ENCODE measurements at regions not wholly inside any gene's neighbourhood (a gene's known extent, or its start where the extent isn't known, plus 50 kb on each side); places are given as distances from the start of the nearest gene placed in this dataset.

- TF ChIP-seq SNRNP70 (optimal IDR thresholded peaks at IDR 0.05; ENCODE audit: low read depth, low read length) = no peak
These were observed 72.0 kb downstream of the ING2 start (continued) for GRCh38 chr4:183576701-183577404.

DNA sequence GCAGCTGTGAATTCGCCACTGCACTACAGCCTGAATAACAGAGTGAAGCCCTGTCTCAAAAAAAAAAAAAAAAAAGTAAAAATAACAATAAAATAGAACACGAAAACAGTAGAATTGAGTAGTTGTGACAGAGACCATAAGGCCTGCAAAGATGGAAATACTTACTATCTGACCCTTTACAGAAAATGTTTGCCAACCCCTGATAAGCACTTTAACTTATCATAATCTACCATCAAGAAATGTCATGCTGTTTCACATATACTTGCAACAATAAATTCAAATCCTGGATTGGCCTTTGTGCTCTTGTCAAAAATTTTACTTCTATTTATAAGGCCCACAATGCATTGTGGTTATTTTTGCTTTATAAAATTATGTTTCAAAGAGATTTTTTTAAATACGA, 75.5 kb downstream of the ING2 start:
- Histone ChIP-seq H3K4me1 (replicated peaks in 1 of 2; ENCODE audit: control insufficient read depth in 2 of 2, insufficient read depth in 2 of 2, low read length in 2 of 2) (peaks cover 2 to 4% of the 10 kb centered on the region in 2 experiments; a peak in 1 of 5 replicates), H3K4me3 (no peak overlapping the region), H3K9me1 (ENCODE audit: control insufficient read depth, insufficient read depth, low read length) (no peaks in the 10 kb centered on the region), H3K79me2 (ENCODE audit: control insufficient read depth, insufficient read depth, low read length) (no peaks in the 10 kb centered on the region), H4K20me1 (replicated peaks; ENCODE audit: control insufficient read depth, insufficient read depth, low read length) (no peaks in the 10 kb centered on the region), H3K27ac (ENCODE audit: extremely low read depth, low read depth, low read length) (no peak overlapping the region), H3K9me3 (replicated peaks; ENCODE audit: control insufficient read depth, insufficient read depth, low read depth, low read length) (no peaks in the 10 kb centered on the region), H3K9ac (ENCODE audit: insufficient read depth in 1 of 2, low read depth in 2 of 2, low read length in 2 of 2) (no peak overlapping the region), H3K36me3 (ENCODE audit: control insufficient read depth, insufficient read depth, low read length) (no peaks in the 10 kb centered on the region), H2AFZ (ENCODE audit: low read depth, low read length) (peak overlapping the region; percentile 5; the same call in 1 of the 2 replicates), H3K27me3 (ENCODE audit: control insufficient read depth in 2 of 2, insufficient read depth in 2 of 2, low read length in 2 of 2) (no peaks in the 10 kb centered on the region), H3K4me2 (ENCODE audit: insufficient read depth, low read length) (no peak overlapping the region)
- ChIA-PET POLR2A (no interaction called here), CTCF (ENCODE audit: low intra/inter-chr PET ratio) (no interaction called here)
- intact Hi-C loops (cut with micrococcal nuclease) (no loop called here), in situ Hi-C loops (cut with MboI) (no loop called here)
- ATAC-seq (no peak), FAIRE-seq (no peak), DNase-seq (ENCODE audit: extremely low read depth in 1 of 4, low spot score in 3 of 4) (no peak)
- BruUV-seq (replicated peaks) = no TSS peak
- 22% methylated on average over 3 of the region's 3 CpGs for WGBS (ENCODE audit: insufficient coverage, low coverage, missing lambda C conversion rate)
- TF ChIP-seq FOXM1 (IDR thresholded peaks at IDR 0.05; ENCODE audit: low read depth) = peak; percentile 42; the same call in 1 of the 2 replicates
- TF ChIP-seq FOXM1 (CRISPR knock-in tag; IDR thresholded peaks at IDR 0.05; ENCODE audit: low read depth) = no peak
- no peak for TF ChIP-seq NFXL1 (CRISPR knock-in tag; IDR thresholded peaks at IDR 0.05)
- no peak for TF ChIP-seq NUFIP1 (IDR thresholded peaks at IDR 0.05; ENCODE audit: partially characterized antibody)
- TF ChIP-seq, protein P1, sequence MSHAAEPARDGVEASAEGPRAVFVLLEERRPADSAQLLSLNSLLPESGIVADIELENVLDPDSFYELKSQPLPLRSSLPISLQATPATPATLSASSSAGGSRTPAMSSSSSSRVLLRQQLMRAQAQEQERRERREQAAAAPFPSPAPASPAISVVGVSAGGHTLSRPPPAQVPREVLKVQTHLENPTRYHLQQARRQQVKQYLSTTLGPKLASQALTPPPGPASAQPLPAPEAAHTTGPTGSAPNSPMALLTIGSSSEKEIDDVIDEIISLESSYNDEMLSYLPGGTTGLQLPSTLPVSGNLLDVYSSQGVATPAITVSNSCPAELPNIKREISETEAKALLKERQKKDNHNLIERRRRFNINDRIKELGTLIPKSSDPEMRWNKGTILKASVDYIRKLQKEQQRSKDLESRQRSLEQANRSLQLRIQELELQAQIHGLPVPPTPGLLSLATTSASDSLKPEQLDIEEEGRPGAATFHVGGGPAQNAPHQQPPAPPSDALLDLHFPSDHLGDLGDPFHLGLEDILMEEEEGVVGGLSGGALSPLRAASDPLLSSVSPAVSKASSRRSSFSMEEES (CRISPR knock-in tag; IDR thresholded peaks at IDR 0.05) = no peak
- TF ChIP-seq SREBF2 (CRISPR knock-in tag; IDR thresholded peaks at IDR 0.05) = no peak
- no peak for TF ChIP-seq RNF2 (IDR thresholded peaks at IDR 0.05)
- TF ChIP-seq ZNF77 (CRISPR knock-in tag; IDR thresholded peaks at IDR 0.05) = no peak
- TF ChIP-seq CBX8 (IDR thresholded peaks at IDR 0.05; ENCODE audit: borderline replicate concordance, extremely low read depth, low read depth, low read length, poor library complexity, severe bottlenecking) = no peak
- no peak for TF ChIP-seq ERF (CRISPR knock-in tag; IDR thresholded peaks at IDR 0.05)
- TF ChIP-seq ZBTB7A (IDR thresholded peaks at IDR 0.05; ENCODE audit: borderline replicate concordance, control insufficient read depth, low read depth, low read length) = no peak
- TF ChIP-seq, protein P2, sequence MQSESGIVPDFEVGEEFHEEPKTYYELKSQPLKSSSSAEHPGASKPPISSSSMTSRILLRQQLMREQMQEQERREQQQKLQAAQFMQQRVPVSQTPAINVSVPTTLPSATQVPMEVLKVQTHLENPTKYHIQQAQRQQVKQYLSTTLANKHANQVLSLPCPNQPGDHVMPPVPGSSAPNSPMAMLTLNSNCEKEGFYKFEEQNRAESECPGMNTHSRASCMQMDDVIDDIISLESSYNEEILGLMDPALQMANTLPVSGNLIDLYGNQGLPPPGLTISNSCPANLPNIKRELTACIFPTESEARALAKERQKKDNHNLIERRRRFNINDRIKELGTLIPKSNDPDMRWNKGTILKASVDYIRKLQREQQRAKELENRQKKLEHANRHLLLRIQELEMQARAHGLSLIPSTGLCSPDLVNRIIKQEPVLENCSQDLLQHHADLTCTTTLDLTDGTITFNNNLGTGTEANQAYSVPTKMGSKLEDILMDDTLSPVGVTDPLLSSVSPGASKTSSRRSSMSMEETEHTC (IDR thresholded peaks at IDR 0.05) = no peak
- peak; percentile 39; the same call in 1 of the 2 replicates for TF ChIP-seq NCOR1 (IDR thresholded peaks at IDR 0.05)
- TF ChIP-seq SMARCA4 (IDR thresholded peaks at IDR 0.05) = peak; percentile 60; the same call in 1 of the 2 replicates
- no peak for TF ChIP-seq SNIP1 (IDR thresholded peaks at IDR 0.05; ENCODE audit: low read depth)
- no peak for TF ChIP-seq TARDBP (IDR thresholded peaks at IDR 0.05)
- TF ChIP-seq DACH1 (IDR thresholded peaks at IDR 0.05; ENCODE audit: partially characterized antibody) = no peak
- TF ChIP-seq, protein P3, sequence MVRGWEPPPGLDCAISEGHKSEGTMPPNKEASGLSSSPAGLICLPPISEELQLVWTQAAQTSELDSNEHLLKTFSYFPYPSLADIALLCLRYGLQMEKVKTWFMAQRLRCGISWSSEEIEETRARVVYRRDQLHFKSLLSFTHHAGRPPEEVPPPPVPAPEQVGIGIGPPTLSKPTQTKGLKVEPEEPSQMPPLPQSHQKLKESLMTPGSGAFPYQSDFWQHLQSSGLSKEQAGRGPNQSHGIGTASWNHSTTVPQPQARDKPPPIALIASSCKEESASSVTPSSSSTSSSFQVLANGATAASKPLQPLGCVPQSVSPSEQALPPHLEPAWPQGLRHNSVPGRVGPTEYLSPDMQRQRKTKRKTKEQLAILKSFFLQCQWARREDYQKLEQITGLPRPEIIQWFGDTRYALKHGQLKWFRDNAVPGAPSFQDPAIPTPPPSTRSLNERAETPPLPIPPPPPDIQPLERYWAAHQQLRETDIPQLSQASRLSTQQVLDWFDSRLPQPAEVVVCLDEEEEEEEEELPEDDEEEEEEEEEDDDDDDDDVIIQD (CRISPR knock-in tag; IDR thresholded peaks at IDR 0.05) = no peak
- TF ChIP-seq TAF7 (tag; IDR thresholded peaks at IDR 0.05) = no peak
